Colonic mucosa (tissue), 4 donors: ENCODE measurements at regions not wholly inside any gene's neighbourhood (a gene's known extent, or its start where the extent isn't known, plus 50 kb on each side); places are given as distances from the start of the nearest gene placed in this dataset.

Source experiments
- DNase-seq: peaks from one replicate; pipeline ENCODE4 v3.0.0-alpha.2; 2020
- H3K27ac ChIP-seq: fragments of 200-600 bp; one replicate; pipeline ENCODE4 v1.8.0; 2021
- H3K27me3 ChIP-seq: fragments of 200-600 bp; one replicate; pipeline ENCODE4 v1.8.0; 2021
- H3K36me3 ChIP-seq: fragments of 200-600 bp; one replicate; pipeline ENCODE4 v1.8.0; 2021
- H3K4me1 ChIP-seq: fragments of 200-600 bp; one replicate; pipeline ENCODE4 v1.8.0; 2021; ENCODE audit warnings: mild to moderate bottlenecking
- H3K4me3 ChIP-seq: fragments of 200-600 bp; one replicate; pipeline ENCODE4 v1.8.0; 2021
- H3K9ac ChIP-seq, 2 donors: one replicate each; pipeline ENCODE4 v1.7.0; 2013; ENCODE audit warnings: control low read depth in 2 of 2, low read depth in 2 of 2, low read length in 2 of 2
- H3K9me3 ChIP-seq: fragments of 200-600 bp; one replicate; pipeline ENCODE4 v1.8.0; 2021
- intact Hi-C: fragments of 100-400 bp; cut with DNase I; formaldehyde crosslinking; loops from one replicate; pipeline ENCODE4 v1.14.1; 2022
- TF ChIP-seq, protein P1 (sequence below): fragments of 200-600 bp; IDR thresholded peaks from one replicate; pipeline ENCODE4 v1.8.0; 2022; ENCODE audit warnings: antibody characterized with exemption, mild to moderate bottlenecking
- donor health status: healthy.
- donor health status: DM: no; HTN: no; CAD: no.
- donor health status: DM: no; HTN: no; CAD: no.

DNA sequence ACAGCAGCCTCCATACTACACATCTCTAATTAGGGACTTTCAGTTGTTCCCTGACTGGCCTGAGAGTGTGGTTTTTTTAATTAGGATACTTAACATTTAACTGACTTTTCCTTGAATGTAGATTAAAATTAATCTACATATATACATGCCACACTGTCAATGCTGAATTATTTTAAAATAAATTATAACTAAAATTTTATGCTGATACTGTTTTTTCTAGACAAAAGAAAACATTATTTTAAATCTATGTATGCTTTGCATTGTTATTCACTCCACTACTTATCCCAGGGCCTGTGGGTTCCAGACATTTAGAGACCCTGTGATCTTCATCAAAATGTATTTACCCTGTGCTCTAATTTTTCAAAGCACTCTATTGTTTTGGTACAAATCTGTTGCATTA is 496.0 kb upstream of the MAP2 start:
- DNase-seq: no peak
- intact Hi-C loops: no loop called here
- TF ChIP-seq, protein P1, sequence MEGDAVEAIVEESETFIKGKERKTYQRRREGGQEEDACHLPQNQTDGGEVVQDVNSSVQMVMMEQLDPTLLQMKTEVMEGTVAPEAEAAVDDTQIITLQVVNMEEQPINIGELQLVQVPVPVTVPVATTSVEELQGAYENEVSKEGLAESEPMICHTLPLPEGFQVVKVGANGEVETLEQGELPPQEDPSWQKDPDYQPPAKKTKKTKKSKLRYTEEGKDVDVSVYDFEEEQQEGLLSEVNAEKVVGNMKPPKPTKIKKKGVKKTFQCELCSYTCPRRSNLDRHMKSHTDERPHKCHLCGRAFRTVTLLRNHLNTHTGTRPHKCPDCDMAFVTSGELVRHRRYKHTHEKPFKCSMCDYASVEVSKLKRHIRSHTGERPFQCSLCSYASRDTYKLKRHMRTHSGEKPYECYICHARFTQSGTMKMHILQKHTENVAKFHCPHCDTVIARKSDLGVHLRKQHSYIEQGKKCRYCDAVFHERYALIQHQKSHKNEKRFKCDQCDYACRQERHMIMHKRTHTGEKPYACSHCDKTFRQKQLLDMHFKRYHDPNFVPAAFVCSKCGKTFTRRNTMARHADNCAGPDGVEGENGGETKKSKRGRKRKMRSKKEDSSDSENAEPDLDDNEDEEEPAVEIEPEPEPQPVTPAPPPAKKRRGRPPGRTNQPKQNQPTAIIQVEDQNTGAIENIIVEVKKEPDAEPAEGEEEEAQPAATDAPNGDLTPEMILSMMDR: no peak
- Histone ChIP-seq H3K4me3 (no peak overlapping the region), H3K36me3 (no peaks in the 10 kb centered on the region), H3K4me1 (no peaks in the 10 kb centered on the region), H3K27ac (no peak overlapping the region), H3K9ac (no peak overlapping the region), H3K27me3 (no peaks in the 10 kb centered on the region), H3K9me3 (no peaks in the 10 kb centered on the region)

DNA sequence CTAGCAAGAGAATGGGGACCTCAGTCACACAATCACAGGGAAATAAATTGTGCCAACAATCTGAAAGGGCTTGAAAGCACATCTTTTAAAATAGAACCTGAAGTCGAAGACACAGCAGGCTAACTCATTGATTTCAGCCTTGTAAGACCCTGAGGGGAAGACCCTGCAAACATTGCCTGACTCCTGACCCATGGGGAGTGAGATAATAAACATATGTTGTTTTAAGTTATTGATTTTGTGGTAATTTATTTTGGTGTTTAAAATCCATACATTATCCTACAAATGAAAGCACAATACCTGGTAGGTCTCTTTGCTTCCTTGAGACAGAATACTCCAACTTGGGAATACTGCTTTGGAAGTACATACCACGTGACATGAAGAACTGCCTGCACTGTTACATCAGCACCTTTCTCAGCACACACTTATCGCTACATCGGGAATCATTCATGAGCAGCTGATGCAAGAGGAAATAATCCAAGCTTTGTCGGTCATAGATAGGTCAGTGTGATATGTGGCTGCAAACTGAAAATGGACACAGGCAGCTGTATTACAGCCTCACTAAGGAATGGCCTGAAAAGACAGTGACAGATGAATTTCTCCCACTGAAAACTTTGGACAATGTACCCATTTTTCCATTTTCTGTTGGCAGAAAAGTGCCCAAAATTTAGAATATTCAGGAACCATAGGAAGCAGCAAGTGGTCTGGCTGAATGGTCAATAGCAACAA is 494.5 kb upstream of the MAP2 start:
- H3K27ac ChIP-seq: no peak overlapping the region
- no peak overlapping the region for H3K4me3 ChIP-seq
- H3K9me3 ChIP-seq: no peaks in the 10 kb centered on the region
- intact Hi-C loops: no loop called here
- no peak for DNase-seq
- H3K4me1 ChIP-seq: no peaks in the 10 kb centered on the region
- TF ChIP-seq, protein P1: no peak
- H3K9ac ChIP-seq: no peak overlapping the region
- H3K27me3 ChIP-seq: no peaks in the 10 kb centered on the region
- H3K36me3 ChIP-seq: no peaks in the 10 kb centered on the region

DNA sequence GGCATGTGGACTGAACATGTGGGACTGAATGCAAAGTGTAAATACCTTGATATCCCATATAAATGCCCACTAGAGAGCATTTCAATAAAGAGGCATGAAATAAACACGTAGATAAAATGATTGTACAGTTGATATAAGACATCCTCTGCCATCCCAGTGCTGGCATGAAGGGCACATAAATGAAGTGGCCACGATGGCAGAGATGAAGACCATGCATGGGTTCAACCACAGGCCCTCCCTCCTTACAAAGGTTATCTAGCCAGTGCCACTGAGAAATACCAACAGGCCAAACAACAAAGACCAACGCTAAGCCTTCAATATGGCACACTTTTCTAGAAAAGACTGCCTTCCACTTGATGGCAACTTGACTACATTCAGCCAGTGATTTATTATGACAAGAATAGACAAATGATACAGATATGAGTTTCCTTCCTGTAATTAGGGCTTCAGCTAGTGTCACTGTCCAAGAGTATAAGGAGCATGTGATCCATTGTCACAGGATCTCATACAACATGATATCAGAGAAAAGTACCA is 493.9 kb upstream of the MAP2 start:
- H3K36me3 ChIP-seq: no peaks in the 10 kb centered on the region
- H3K27me3 ChIP-seq: no peaks in the 10 kb centered on the region
- no peaks in the 10 kb centered on the region for H3K9me3 ChIP-seq
- no peak overlapping the region for H3K27ac ChIP-seq
- TF ChIP-seq, protein P1: no peak
- no peak for DNase-seq
- H3K4me1 ChIP-seq: no peaks in the 10 kb centered on the region
- intact Hi-C loops: no loop called here
- H3K9ac ChIP-seq: no peak overlapping the region
- H3K4me3 ChIP-seq: no peak overlapping the region

DNA sequence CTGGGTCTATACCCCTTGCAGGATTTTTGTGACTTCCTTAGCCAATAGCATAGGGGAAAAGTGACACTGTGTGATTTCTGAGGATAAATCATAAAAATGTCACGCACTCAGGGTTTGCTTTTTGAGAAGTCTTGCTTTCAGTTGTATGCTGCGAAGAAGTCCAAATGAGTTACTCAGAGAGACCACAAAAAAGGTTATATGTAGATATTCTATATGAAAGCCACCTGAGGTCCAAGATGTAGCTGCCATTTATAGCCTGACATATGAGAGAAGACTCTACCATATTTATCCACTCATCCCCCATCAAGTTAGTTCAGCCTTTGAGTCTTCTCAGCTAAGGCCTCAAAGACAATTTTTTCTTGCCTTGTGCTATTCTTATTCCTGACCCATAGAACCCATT is 488.3 kb upstream of the MAP2 start:
- TF ChIP-seq, protein P1: no peak
- no peaks in the 10 kb centered on the region for H3K27me3 ChIP-seq
- H3K9ac ChIP-seq: no peak overlapping the region
- H3K4me1 ChIP-seq: no peaks in the 10 kb centered on the region
- no peaks in the 10 kb centered on the region for H3K9me3 ChIP-seq
- DNase-seq: no peak
- no peak overlapping the region for H3K27ac ChIP-seq
- no peak overlapping the region for H3K4me3 ChIP-seq
- intact Hi-C loops: no loop called here
- H3K36me3 ChIP-seq: no peaks in the 10 kb centered on the region

DNA sequence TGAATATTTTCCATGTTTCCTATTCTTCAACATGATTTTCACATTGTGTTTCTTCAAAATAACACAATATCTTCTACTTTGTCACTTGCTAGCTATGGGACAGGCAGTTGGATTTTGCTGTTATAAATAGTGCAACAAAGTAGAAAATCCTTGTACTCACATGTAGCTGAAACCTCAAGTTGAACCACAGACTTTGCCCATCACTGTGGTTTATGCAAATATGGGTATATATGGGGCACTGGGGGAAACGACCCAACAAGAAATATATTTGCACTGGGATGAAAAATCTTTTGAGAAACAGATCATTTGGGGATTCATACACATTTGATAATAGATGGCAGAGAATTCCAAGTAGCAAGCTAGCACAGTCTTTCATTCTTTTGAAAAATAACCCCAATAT is 486.3 kb upstream of the MAP2 start:
- Histone ChIP-seq H3K4me3 (no peak overlapping the region), H3K27me3 (no peaks in the 10 kb centered on the region), H3K27ac (no peak overlapping the region), H3K9me3 (no peaks in the 10 kb centered on the region), H3K9ac (no peak overlapping the region), H3K36me3 (no peaks in the 10 kb centered on the region), H3K4me1 (no peaks in the 10 kb centered on the region)
- intact Hi-C loops: no loop called here
- TF ChIP-seq, protein P1: no peak
- DNase-seq: no peak
